ENCODE measurements at regions not wholly inside any gene's neighbourhood (a gene's known extent, or its start where the extent isn't known, plus 50 kb on each side); places are given as distances from the start of the nearest gene placed in this dataset.

GRCh38 chr2:76312236-76312635, 601.5 kb upstream of the GCFC2 start:
- no peak for TF ChIP-seq SMARCE1 (IDR thresholded peaks at IDR 0.05; ENCODE audit: borderline replicate concordance)
- TF ChIP-seq NR2C2 (CRISPR knock-in tag; IDR thresholded peaks at IDR 0.05; ENCODE audit: borderline replicate concordance): no peak
- no peak for TF ChIP-seq ZBTB25 (CRISPR knock-in tag; IDR thresholded peaks at IDR 0.05)
- no peak for TF ChIP-seq NONO (IDR thresholded peaks at IDR 0.05)
- TF ChIP-seq NONO (CRISPR knock-in tag; conservative IDR thresholded peaks at IDR 0.05): no peak
- intact Hi-C loops (cut with micrococcal nuclease; ENCODE audit: unreplicated experiment): no loop called here
- BruUV-seq (replicated peaks): no TSS peak

GRCh38 chr2:76311728-76312127, 601.0 kb upstream of the GCFC2 start:
- ATAC-seq (no peak), FAIRE-seq (no peak), DNase-seq (ENCODE audit: low spot score) (no peak)
- CTCF ChIA-PET (ENCODE audit: low intra/inter-chr PET ratio, low total read pairs): no interaction called here
- Histone ChIP-seq H3K9me3 (ENCODE audit: low read length) (no peaks in the 10 kb centered on the region), H3K79me2 (ENCODE audit: insufficient read depth, low read length) (no peaks in the 10 kb centered on the region), H3K27ac (ENCODE audit: extremely low read length, insufficient read depth, low read length) (no peak overlapping the region), H3K4me3 (replicated peaks in 1 of 3; ENCODE audit: insufficient read depth in 1 of 3, low read depth in 2 of 3, low read length in 3 of 3) (no peak overlapping the region), H3K4me2 (ENCODE audit: low read depth, low read length) (no peak overlapping the region), H3K9ac (ENCODE audit: insufficient read depth, low read depth, low read length) (no peak overlapping the region), H4K20me1 (ENCODE audit: insufficient read depth, low read length) (no peaks in the 10 kb centered on the region), H3K36me3 (replicated peaks in 1 of 2; ENCODE audit: control insufficient read depth in 1 of 2, insufficient read depth in 2 of 2, low read length in 2 of 2) (no peaks in the 10 kb centered on the region), H3K4me1 (ENCODE audit: insufficient read depth, low read length) (no peaks in the 10 kb centered on the region), H3K27me3 (ENCODE audit: control insufficient read depth in 1 of 2, insufficient read depth in 2 of 2, low read length in 2 of 2) (no peaks in the 10 kb centered on the region), H2AFZ (ENCODE audit: low read length) (no peak overlapping the region)
- intact Hi-C loops (cut with micrococcal nuclease; ENCODE audit: unreplicated experiment) (no loop called here), in situ Hi-C loops (cut with HindIII; ENCODE audit: extremely low pct_ligation_motif_present, low pct_unique_long_range_greater_than_20kb) (no loop called here)
- BruUV-seq (replicated peaks): no TSS peak
- POLR2A ChIA-PET: no interaction called here
- 8% methylated on average over 4 of the region's 4 CpGs for WGBS (ENCODE audit: low lambda C conversion rate)
- TF ChIP-seq ZBTB43 (CRISPR knock-in tag; conservative IDR thresholded peaks at IDR 0.05): no peak
- TF ChIP-seq RXRB (CRISPR knock-in tag; IDR thresholded peaks at IDR 0.05; ENCODE audit: borderline replicate concordance): no peak
- TF ChIP-seq ZEB1 (IDR thresholded peaks at IDR 0.05; ENCODE audit: insufficient replicate concordance, low read depth): no peak
- TF ChIP-seq CREM (IDR thresholded peaks at IDR 0.05): no peak
- no peak for TF ChIP-seq CREM (CRISPR knock-in tag; IDR thresholded peaks at IDR 0.05)
- TF ChIP-seq ZNF205 (CRISPR knock-in tag; IDR thresholded peaks at IDR 0.05): no peak
- no peak for TF ChIP-seq PRDM15 (CRISPR knock-in tag; IDR thresholded peaks at IDR 0.05)

More at GRCh38 chr2:76312236-76312635, 601.5 kb upstream of the GCFC2 start:
- CTCF ChIA-PET (ENCODE audit: low intra/inter-chr PET ratio, low total read pairs): no interaction called here
- no peak for FAIRE-seq
- H3K4me1 ChIP-seq (ENCODE audit: insufficient read depth, low read length): no peaks in the 10 kb centered on the region
- in situ Hi-C loops (cut with HindIII; ENCODE audit: extremely low pct_ligation_motif_present, low pct_unique_long_range_greater_than_20kb): no loop called here
- no peaks in the 10 kb centered on the region for H3K36me3 ChIP-seq (replicated peaks in 1 of 2; ENCODE audit: control insufficient read depth in 1 of 2, insufficient read depth in 2 of 2, low read length in 2 of 2)
- H3K79me2 ChIP-seq (ENCODE audit: insufficient read depth, low read length): no peaks in the 10 kb centered on the region
- POLR2A ChIA-PET: no interaction called here
- DNase-seq (ENCODE audit: low spot score): no peak
- no peaks in the 10 kb centered on the region for H4K20me1 ChIP-seq (ENCODE audit: insufficient read depth, low read length)
- H3K4me3 ChIP-seq (replicated peaks in 1 of 3; ENCODE audit: insufficient read depth in 1 of 3, low read depth in 2 of 3, low read length in 3 of 3): no peak overlapping the region
- ATAC-seq: no peak
- no peaks in the 10 kb centered on the region for H3K27me3 ChIP-seq (ENCODE audit: control insufficient read depth in 1 of 2, insufficient read depth in 2 of 2, low read length in 2 of 2)
- H3K9ac ChIP-seq (ENCODE audit: insufficient read depth, low read depth, low read length): no peak overlapping the region
- no peak overlapping the region for H3K4me2 ChIP-seq (ENCODE audit: low read depth, low read length)
- no peaks in the 10 kb centered on the region for H3K9me3 ChIP-seq (ENCODE audit: low read length)
- H3K27ac ChIP-seq (ENCODE audit: extremely low read length, insufficient read depth, low read length): no peak overlapping the region
- H2AFZ ChIP-seq (ENCODE audit: low read length): no peak overlapping the region
- WGBS (ENCODE audit: low lambda C conversion rate): 24% methylated on average over 4 of the region's 4 CpGs
